Activated CD8-positive, alpha-beta memory T cell treated with anti-CD3 and anti-CD28 coated beads, Interleukin-2, amount 50 U/mL, for 24 hours (primary cell): ENCODE measurements at regions not wholly inside any gene's neighbourhood (a gene's known extent, or its start where the extent isn't known, plus 50 kb on each side); places are given as distances from the start of the nearest gene placed in this dataset.
"Not testable (repeated sequence)": the region's sequence is repeated elsewhere in the genome, so short reads cannot be mapped to it uniquely, and the experiment has no call there.

Experiments
- DNase-seq: peaks from one replicate; pipeline ENCODE4 v3.0.0-alpha.2; 2020; ENCODE audit errors: extremely low read depth

DNA sequence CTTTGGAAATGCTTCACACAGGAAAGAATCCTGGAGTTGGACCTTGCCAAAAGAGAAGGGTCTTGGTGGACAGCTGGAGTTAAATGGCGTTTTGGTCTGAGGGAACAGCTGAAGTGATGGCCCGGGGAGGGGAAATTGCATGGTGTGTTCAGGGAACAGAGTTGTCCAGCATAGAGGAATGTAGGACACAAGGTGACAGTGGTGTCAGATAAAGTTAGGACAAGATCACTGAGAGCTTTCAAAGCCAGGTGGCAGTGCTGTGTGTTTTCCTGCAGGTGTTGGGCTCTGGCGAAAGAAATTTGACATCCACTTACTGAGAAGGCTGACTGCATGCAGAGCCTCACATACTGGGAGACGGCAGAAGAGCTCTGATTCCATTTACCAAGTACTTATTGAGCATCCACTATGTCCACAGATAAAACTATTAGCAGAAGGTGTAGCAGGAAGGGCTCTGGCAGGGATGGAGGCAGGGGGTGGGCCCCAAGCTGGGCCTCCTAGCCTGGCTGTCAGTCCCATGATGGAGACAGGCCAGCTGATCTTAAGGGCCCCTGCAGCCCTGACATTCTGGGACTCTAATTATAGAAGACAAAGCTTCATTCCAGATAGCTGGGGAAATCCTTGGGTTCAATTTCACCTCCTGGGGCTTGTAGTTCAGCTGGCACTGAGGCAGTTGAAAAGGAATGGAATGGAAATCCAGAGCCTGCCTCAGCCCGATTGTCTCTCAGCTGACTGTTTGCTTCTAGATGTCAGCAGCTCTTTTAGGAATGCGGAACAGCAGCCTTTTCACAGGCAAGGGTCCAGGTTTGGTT is 150.2 kb upstream of the MAMLD1 start:
- no peak for DNase-seq

DNA sequence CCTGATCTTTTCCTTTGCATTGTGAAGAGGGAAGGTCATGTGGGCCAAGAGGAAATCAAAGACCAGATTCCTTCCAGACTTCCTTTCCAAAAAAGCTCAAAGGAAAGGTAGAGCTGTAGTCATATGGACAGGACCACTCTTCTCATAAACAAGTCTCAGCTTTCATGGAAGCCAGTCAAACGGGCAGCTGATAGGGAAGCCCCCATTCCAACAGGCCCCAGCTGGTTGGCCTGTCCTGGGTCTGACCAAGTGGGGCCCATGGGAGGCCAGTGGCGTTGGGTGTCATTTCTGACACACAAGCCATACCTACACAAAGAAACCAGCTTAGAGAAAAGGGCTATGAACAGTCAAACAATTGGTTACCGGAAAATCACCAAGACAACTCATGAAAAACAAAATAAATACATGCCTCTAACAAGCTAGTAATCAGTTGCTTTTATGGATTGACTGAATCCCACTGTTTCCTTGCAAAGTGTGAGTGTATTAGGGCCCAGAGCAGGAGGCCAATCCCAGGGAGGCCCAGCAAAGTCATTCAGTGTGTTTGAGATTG is 149.6 kb upstream of the MAMLD1 start:
- no peak for DNase-seq

DNA sequence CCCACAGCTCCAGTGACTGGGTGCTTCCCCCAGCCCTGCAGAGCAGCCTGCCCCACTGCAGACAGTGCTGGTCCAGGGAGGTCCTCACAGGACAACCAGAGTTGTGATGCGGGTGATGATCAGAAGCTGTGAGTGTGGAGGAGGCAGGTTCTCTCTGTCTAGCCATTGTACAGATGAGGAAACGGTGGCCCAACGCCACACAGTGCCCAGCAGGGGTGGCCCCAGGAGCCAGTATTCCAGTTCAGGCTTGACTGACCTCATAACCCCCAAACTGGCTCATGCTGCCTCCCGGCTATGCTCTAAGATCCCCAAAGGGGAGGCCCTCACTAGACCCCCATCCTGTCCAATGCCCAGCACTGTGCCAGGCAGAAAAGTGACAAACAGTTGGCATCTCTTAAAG is 147.1 kb upstream of the MAMLD1 start:
- DNase-seq = not testable (repeated sequence)

DNA sequence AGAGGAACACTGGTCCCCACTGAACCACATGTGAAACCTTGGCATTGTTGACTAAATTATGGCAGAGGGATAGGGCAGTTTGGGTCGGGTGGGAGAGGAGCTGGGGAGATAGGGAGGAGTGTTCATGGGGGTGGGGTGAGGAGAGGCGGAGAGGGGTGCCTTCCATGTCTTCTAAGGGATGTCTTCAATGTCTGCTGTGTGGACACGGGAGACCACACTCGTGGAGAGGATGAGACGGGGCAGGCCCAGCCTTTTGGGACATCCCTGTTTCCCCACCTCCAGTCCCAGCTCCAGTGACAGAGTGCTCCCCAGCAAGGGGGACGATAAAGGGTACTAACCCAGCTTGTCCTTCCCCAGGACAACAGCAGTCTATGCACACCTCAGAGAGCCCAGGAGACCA is 146.4 kb upstream of the MAMLD1 start:
- DNase-seq = no peak

DNA sequence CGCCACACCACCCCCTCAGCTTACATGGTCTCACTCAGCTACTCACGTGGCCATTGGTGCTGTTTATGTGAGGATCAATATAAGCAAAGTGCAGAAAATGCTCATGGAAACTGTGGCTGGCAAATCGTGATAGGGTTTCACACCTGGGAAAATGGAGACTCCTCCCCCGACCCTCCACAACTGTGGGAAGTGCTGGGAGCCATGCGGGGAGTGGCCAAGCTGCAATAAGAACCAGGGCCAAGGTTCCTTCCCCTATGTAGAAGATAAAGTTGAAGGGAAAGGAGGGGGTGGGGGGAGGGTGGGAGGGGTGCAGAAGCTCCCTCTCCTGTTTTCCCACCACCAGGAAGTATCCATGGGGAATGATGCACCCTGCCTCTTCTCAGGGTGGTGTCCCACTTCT is 145.5 kb upstream of the MAMLD1 start:
- DNase-seq = no peak

DNA sequence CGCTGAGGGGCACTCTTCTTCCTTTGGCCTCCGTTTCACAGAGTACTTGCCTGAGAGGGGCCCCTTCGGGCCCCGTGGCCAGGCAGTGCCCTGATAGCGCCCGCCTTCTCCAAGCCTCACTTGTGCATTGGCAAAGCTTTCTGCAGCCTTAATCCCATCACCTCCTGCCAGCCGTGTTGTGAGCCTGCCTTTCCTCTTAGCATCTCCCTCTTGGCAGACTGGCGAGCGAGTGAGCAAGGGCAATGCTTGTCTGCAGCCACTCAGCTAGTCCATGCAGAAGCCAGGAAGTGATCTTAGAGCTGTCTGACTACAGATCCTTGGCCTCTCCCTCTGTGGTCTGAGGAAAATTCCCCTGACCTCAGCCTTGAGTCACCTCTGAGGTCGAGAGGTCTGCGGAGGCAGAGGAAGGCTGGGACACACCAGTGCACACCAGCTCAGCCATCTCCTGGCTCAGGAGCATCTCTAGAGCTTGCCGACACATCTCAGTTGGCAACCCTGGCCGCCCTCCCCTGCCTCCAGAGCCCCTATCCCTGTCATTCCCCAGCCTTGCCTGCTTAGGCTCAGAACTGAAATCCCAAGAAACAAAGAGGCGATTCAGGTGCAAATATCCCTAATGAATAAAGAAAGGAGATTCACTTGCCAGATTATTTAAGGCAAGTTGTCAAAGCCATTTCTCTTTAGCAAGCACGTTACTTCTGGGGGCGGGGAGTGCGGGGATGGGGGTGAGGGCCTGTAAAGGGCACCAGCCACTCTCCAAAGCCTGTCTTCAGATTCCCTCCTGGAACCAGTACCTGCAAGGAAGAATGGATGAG is 143.5 kb upstream of the MAMLD1 start:
- DNase-seq = no peak

DNA sequence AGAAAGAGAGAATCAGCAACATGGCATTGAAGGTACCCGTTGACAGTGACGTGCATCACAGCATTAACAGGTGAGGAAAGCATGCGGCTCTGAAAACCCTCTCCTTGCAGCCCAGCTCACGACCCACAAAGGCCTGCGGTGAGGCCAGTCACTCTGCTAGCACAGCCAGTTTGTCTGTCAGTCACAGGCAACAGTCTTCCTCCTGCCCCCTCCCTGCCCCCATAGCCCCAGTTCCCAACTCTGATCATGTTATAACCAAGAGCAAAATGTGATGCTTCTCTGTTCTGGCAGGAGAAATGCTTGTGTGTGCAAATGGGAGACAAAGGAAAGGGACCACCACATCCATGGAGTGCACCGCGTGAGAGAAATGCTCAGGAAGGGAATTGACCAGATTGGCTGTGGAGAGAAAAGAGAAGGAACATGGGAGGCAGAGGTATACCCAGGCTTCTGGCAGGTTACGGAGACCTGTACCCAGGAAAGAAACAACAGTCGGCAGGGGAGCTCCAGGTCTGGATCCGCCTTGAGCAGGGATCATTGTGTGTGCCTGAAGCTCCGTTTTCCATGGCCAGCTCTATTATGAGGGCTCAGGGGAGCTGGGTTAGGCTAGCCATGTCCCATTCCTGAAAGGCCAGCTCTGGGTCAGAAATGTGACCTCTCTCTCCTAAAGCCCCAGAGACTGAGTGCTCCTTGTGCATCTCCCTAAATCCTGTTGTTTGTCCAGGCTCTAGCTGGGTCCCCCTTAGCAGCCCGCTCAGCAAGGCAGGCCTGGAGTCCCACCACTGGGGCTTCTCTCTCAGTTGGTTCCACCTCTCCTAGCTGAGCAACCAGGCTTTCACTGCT is 139.7 kb upstream of the MAMLD1 start:
- DNase-seq = no peak

DNA sequence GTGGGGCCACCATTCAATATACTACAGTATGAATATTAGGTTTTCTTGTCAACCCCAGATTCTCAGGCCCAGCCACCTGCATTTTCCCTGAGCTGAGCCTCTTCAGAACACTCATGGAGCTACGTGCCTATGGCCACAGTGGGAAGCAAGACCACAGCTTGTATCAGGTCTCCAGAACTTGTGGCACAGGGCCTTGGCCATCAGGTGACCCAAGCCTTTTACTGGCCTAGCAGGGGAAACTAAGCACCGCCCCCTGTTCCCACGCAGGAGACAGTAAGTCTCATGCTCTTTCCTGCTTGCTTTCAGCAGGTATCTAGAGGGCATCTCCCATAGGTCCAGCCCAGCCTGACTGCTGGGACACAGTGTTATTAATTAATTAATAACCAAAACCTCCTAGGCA is 138.4 kb upstream of the MAMLD1 start:
- DNase-seq = no peak

DNA sequence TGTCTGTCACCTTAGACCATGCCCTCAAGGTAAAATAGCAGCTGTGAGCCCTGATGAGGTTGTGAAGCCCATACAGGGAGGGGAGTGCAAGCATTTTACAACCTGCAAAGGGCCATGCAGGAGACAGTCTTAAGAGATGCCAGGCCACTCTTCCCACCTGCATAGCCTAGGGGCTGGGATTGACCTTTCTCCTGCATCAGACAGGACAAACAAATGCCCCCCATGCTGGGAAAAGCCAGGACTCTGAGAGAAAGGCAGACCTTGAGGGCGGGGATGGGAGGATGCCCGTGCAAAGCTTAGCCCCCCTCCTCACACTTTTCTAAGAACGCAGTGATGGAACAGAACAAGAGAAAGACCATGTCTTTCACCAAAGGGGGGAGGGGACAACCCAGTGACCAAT is 137.9 kb upstream of the MAMLD1 start:
- DNase-seq = no peak

DNA sequence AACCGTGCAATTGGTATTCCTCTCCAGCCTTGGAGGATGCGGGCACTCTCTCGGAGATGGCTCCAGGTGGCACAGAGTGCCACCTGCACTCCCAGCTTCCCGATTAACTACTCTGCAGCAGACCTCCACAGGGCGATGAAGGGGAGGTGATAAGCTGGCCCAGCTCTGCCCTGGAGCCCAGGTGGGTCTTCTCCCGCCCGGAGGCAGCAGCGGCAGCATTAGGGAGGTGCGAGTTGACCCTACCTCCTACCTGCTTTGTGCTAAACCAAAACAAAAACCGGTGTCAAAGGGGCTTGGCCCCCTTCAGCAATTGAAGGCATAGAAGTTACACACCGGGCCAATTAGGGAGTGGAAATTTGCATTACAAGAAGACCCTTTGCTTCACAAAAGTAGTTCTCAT is 137.4 kb upstream of the MAMLD1 start:
- DNase-seq = no peak

DNA sequence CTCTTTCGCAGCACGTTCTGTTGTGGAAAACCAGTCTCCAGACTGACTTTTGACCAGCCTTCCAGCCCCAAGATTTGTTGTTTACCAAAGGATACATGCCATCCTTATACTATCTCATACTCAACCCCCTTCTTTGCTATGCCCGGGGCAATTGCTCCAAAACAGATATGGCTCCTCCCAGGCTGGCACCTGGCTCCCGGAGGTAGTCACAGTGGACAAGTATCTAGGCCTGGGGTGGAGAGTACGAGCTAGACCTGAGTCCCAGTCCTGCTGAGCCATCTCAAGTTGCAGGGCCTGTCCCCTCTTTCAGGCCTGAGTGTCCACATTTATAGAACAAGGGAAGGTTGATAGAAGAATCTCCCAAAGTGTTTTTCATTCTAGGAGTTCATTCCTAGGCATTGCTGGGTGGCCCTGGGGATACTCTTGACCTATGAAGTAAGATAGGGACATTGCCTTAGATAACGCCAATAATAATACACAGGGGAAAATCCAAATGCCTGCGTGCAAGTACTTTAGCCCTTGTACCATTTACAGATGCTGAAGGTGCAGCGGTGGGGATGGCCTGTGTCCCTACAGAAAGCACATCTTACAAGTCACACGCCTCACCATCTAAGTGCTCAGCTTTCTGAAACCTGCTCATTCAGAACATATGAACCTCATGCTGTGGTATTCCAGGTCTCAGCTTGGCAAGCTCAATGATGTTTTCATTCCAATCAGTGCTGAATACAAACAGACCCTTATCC is 136.7 kb upstream of the MAMLD1 start:
- DNase-seq = no peak

DNA sequence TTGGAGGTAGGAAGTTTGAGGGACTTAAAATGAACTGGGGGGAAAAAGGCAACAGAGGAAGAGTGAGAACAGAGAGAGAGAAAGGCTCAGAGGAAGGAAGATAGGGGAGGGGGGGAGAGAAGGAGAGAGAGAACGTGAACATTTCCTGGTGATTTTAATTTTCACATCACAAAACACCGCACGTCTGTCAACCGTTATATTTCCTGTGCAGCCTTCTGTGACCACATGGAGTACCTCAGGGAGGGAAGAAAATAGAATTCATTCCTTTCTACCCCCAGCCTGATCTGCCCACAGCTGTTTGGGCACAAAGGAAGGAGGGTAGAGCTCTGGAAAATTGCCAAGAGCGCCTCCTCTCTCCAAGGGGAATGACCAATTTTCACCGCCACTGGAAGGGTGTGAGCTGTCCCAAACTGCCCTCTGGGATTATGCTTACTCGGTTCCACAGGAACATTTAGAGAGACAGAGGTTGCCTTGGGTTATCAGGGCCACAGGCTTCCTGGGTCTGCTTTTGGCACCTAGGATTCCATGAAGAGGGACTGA is 135.7 kb upstream of the MAMLD1 start:
- no peak for DNase-seq

DNA sequence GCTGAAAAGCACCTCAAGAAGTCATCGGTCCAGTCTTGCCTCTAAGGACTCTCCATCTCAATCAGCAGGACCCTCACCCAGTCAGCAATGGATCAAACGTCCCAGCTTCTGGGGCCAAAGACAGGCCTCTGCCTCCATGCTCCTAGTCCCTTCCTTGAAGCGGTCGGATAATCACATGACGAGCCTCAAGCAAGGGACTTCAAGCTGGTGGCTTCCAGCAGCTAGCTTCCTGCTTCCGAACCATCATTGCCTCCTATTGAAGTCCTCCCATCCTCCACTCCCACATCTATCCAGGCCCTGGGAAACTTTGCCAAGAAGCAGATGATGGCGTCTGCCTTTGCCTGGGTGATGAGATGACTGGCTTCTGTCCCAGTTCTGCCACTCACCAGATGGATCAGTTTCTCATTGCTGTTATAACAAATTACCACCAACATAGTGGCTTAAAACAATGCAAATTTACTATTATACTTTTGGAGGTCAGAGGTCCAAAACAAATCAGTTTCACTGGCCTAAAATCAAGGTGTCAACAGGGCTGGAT is 135.2 kb upstream of the MAMLD1 start:
- DNase-seq = no peak

DNA sequence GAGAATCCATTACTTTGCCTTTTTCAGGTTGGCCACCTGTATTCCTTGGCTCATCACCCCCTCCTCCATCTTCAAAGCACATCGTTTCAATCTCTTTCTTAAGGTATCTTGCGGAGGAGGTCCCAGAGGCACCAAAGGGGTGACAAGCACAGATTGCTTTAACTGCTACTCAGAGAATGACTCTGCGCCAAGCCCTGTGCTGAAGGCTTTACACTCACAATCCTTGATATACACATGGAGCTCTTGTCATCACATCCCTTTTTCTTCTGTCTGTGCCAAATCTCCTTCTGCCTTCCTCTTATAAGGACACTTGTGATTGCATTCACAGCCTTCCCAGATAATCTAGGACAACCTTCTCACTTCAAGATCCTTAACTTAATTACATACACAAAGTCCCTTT is 134.7 kb upstream of the MAMLD1 start:
- DNase-seq = no peak

DNA sequence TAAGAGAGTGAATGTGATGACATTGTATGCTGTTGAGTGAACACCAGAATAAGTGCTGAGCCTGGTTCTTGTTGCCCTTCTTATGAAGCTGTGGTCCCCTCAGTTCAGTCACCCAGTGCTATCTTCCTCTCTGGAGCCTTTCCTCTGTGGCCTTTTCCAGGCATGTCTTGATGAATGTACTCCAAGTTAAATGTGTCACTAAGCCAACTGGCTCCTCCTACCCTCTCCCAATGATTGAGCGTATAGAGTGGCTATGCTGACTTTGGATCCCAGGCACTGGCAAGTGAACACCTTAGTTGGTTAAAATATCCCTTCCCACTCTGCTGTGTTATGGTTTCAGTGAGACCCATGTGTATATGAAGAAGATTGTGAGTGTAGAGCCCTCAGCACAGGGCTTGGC is 134.1 kb upstream of the MAMLD1 start:
- no peak for DNase-seq

DNA sequence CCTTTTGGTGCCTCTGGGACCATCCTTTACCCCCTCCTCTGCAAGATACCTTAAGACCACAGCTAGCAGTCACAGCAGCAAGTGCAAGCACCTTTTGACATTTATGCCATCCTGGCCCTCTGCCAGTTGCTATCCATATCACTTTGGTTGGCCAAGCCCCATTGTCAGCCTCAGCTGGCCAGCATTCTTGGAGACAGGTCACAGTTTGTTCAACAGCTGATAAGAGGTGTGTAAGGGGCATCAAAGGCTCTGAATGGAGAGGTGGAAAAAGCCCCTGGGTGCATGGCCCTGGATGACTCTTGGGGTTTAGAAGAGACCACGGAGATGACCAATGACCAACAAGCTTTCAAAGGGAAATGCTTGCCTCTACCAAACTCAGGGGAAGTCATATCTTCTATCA is 133.6 kb upstream of the MAMLD1 start:
- DNase-seq = no peak

DNA sequence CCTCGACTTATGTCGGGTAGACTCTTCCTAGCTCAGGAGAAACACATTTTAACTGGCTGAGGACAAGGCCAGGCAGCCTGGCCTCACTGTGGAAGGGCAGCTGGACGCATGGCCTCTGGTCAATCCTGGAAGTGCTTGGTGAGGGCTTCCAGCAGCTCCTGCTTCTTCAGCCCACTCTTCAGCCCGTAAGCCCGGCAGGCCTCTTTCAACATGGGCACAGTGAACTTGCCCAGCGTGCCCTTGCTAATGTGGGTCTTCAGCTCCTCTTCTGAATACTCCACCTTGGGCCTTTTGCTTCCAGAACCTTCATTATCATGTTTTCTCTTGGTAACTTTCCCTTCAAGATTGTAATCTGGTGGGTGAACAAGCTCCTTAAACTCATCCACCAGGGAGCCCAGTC is 132.2 kb upstream of the MAMLD1 start:
- DNase-seq = not testable (repeated sequence)

DNA sequence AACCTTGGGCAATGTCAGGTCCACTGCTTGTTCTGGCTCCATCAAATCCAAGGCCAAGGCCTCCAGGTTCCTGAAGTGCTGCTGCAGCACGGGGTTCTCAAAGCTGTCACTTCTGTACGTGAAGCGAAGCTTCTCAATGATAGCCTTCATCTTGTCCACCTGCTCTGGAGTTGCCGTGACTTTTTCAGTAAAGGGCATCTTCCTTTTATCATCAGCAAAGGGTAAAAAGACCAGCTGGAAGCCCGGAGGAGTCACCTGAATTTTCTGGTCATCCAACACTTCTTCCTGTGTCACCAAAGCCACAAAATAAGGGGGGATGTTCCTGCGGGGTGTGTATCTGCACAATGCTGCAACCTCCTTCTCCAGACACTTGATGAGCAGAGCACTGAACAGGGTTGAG is 131.7 kb upstream of the MAMLD1 start:
- not testable (repeated sequence) for DNase-seq

DNA sequence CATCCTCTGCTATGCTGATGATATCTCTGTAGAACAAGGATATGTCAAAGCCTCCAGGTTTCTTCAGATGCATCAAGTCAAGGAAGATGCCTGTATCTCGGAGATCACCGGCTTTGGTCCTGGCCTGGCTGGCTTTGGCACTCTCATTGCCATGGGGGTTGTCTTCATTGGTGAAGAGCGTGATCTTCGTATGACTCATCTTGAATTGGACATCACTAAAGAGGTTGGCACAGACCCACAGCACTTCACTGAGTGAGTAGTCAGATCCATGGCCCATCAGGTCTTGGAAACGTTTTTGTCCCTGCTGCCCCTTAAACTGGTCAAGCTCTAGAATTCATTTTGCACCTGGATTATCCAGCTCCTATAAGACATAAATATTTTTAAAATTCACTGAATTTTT is 130.9 kb upstream of the MAMLD1 start:
- not testable (repeated sequence) for DNase-seq

DNA sequence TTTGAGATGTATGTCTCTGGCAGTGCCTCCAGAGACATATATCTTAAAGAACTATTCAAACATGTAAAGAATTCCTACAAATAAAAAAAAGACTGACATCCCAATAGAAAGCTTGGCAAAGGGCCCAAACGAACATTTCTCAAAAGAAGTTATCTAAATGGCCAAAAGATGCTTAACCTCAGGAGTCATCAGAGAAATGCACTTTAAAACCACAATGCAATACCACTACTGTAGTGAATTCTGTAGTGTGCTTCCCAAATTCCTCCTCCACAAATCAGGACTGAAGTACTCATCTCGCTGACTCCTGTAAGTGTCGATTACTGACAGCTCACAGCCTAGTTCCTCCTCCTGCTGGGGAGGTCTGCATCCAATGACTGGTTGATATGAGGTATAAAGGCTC is 129.0 kb upstream of the MAMLD1 start:
- DNase-seq = no peak

DNA sequence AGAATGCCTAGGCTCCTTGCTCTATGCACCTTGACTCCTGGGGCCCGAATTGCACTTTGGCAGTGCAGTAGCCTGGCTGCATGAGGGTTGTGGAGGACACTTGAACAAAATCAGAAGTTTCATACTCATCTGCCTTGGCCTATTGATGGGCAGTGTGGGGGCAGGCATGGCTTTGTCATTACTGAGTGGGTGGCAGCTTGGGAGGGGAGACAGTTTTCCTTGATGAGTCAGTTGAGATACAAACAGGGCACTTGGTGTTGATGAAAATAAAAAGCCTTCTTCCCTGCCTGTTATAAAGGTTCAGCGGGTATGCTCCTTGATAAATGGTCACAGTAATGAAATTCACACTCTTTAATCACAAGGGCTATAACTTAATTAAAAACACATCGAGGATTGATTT is 126.8 kb upstream of the MAMLD1 start:
- DNase-seq = no peak
